HG02981 (cell line): ENCODE measurements at regions not wholly inside any gene's neighbourhood (a gene's known extent, or its start where the extent isn't known, plus 50 kb on each side); places are given as distances from the start of the nearest gene placed in this dataset.
"Not testable (repeated sequence)": the region's sequence is repeated elsewhere in the genome, so short reads cannot be mapped to it uniquely, and the experiment has no call there.

Experiments
- ATAC-seq: cut with Tn5 transposase; IDR thresholded peaks from one replicate; pipeline ENCODE4 v1.9.1; 2021; ENCODE audit warnings: mild to moderate bottlenecking, moderate library complexity; ENCODE audit not compliant: unreplicated experiment

DNA sequence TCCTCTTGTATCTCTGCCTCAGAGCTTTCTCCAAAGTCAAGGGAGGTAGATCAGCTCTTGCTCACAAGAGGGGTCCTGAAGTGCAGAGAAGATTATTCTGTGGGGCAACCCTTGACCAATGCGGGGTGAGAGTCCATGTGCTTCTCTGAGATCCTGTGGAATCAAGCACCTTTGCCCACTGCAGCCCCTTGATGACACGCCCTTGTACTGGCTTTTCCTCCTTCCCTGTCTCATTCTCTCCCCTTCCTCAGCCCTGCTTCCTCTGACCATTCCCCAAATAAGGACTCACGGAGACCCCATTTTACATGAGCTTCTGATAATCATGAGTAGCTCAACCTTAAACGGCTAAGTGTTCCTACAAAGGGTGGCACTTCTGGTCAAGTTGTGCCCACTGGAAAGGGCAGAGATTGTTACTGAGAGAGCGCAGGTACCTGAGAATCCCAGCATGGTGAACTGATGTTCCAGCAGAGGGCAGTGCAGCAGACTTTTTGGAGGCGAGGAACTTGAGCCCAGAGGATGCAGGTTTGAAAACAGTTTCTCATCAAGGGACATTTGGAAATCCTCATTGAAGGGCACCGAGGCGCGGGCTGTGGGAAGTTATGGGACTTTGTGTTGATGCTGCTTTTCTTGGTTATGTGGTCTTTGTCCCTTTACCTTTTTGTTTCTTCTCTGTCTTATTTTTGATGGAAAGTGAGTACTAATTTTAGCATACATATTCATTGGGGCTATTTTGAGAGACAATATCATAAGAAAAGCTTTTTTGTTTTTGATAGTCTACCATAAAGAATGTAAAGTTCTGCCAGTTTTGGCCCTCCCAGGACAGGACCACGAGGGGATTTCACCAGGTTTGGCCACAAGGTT lies 201.3 kb downstream of the RBM46 start:
- ATAC-seq = peak; percentile 65

DNA sequence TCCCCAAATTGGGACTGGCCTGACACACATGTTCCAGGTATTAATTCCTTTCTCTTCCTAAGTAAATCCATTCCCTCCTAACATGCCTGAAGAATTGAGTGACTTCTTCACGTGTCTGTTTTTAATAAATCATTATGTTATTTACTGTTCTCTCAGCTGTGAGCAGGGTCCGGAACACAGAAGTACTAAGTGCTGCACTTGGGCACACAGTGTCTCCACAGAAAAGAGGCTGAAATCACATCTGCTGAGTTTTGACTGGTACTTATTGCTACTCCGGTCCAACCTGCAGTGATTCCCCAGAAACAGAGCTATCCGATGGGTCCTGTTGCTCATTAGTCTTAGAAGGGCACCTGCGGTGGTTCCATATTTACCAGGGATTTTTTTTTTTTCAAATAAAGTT lies 202.6 kb downstream of the RBM46 start:
- ATAC-seq = no peak

DNA sequence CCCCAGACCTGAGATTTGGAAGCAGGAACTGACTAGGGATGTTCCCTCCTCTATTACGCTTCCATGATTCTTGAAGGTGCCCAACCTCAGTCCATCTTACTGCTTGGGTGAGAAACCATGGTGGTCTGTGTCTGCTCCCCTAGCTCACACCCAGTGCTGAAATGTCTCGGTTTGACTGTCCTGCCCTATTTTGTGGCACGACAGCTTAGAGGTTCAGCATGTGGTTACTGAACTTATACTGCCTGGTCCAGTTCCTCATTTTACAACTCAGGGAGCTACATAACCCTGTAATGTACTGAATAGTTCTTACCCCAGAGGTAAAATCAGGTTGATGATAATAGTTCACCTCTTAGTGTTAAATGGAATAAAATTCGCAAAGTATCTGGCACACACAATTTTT lies 203.1 kb downstream of the RBM46 start:
- ATAC-seq = peak; percentile 92

DNA sequence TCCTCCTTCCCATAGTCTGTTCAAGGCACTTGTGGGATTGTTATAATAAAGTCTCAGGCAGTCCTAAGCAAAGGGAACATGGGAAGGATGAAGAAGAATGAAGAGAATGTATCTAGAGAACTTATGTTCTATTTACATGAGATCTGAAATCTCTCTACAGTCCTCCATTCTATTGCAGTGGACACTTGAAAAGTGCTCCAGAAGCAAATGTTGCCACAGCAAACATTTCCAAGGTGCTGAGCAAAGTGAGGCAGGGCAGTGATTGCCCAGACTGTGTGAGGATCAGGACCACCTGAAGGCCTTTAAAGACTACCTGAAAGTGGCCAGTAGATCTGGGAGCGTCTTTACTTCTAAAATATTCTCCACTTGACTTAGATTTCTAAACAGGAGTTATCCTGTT lies 203.5 kb downstream of the RBM46 start:
- ATAC-seq = no peak

DNA sequence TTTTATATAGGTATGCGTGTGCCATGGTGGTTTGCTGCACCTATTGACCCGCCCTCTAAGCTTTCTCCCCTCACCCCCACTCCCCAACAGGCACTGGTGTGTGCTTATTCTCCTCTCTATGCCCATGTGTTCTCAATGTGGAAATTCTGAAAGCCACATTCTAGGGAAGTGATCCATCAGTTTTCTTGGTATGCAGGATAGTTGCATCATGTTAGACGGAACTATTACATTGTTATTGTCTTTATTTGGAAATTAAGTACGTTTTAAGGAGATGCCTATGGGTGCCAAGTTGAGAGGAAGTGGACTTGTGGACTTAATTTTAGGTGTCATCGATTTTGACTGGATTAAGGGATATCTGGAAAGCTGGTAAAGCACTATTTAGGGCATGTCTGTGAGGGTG lies 204.6 kb downstream of the RBM46 start:
- ATAC-seq = no peak

DNA sequence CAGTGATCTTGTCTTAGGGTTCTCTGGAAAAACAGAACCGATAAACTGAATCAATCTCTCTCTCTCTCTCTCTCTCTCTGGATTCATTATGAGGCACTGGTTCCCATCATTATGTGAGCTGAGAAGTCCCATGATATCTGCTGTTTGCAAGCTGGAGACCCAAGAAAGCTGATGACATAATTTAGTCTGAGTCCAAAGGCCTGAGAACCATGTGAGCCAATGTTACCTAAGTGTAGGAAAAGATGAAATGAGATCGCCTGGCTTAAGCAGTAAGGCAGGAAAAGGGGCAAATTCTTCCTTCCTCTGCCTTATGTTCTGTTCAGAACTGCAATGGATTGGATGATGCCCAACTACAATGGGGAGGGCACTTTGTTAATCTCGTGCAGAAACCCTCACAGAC lies 207.4 kb downstream of the RBM46 start:
- ATAC-seq = no peak

DNA sequence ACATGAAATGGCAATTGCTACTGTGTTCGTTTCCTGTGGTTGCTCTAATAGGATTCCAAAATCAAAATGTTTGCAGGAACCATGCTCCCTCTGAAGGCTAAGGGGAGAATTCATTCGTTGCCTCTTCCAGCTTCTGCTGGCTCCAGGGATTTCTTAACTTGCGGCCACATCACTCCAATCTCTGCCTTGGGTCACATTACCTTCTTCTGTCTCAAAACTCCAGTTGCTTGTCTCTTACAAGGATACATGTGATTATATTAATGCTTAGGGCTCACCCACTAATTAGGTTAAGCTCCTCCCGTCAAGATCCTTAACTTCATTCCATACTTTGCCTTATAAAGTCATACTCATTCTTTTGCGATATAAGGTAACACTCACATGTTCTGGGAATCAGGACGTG lies 208.4 kb downstream of the RBM46 start:
- no peak for ATAC-seq

DNA sequence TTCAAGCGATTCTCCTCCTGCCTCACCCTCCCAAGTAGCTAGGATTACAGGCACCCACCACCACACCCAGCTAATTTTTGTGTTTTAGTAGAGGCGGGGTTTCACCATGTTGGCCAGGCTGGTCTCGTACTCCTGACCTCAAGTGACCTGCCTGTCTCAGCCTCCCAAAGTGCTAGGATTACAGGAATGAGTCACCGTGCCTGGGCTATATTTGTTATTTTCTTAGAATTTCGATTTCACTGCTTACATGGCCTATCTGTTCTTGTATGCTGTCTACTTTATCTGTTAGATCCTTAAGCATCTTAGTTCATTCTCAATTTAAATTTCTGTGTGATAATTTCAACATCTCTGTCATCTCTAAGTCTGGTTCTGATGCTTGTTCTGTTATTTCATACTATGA lies 210.6 kb upstream of the NPY2R start:
- not testable (repeated sequence) for ATAC-seq

DNA sequence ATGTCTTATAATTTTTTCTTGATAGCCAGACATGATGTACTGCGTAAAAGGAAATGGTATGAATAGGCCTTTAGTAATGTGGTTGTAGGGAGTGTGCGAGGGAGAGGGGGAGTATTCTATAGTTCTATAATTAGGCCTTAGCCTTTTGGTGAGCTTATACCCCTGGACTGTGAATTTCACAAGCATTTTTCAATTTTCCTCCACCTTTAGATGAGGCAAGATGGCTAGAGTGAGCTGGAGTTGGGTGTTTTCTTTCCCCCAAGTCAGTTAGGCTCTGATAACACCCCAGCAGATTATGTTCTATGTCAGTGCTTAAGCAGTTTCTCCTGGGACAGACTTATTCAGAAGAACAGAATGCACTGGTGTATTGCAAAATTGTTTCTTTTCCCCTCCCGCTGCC lies 210.2 kb upstream of the NPY2R start:
- ATAC-seq = no peak

DNA sequence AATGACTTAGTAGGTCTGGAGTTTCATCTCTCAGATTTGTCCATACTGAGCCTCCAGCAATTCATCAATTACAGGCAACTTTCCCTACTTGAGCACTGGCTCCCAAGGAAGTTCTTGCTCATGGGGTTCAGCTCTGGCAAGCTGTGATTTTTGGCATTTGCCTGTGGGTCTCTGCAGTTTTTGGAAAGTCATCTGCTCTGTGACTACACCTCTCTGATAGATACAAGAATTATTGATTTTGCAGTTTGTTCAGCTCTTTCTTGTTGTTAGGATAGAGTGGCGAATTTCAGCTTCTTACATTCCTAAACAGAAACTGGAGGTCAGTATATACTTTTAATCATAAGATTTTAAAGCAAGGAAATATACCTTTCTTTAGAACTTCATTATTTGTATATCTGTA lies 209.7 kb upstream of the NPY2R start:
- no peak for ATAC-seq

DNA sequence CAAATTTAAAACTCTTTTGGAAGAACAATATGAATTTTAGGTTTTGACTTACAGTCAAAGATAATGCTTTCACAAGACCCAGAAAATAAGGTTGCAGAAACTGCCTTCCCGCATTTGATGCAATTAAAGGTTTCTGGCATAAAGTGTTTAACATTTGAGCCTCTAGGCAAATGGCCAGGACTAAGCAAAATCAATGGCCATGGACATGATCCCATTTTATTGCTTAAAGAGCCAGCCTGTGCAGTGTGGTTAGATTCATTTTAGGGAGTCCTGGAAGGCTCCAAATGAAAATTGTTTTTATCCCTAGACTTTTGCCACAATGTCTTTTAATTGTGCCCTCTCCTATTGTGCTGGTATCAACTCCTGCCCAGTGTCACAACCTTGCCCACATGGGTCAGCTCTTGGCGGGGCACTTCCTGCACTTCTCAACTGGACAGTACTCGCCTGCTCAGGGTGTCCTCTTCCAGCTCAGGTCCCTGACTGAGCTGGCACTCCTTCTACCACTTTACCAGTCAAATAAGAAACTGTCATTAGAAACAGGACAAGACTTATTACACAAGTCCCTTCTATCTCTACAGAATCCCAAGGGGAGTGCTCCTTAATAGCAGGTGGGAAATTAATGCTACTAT lies 208.4 kb upstream of the NPY2R start:
- no peak for ATAC-seq

DNA sequence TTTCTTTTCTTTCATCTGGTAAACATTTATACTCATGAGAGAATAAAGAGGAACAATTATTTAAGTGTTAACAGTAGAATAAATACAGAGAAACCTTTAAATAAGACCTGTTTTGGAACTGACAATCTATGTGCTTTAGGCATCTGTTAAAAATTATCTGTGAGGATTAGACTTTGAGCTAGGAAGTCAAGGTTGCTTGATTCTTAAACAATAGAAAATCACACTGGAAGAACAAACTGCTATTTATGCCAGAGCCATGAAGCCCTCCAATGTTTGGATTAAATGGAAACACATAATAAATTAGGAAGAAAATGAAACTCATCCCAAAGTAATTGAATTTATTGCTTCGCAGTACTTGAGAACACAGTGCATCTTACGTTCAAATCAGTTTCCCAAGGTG lies 207.2 kb upstream of the NPY2R start:
- no peak for ATAC-seq

DNA sequence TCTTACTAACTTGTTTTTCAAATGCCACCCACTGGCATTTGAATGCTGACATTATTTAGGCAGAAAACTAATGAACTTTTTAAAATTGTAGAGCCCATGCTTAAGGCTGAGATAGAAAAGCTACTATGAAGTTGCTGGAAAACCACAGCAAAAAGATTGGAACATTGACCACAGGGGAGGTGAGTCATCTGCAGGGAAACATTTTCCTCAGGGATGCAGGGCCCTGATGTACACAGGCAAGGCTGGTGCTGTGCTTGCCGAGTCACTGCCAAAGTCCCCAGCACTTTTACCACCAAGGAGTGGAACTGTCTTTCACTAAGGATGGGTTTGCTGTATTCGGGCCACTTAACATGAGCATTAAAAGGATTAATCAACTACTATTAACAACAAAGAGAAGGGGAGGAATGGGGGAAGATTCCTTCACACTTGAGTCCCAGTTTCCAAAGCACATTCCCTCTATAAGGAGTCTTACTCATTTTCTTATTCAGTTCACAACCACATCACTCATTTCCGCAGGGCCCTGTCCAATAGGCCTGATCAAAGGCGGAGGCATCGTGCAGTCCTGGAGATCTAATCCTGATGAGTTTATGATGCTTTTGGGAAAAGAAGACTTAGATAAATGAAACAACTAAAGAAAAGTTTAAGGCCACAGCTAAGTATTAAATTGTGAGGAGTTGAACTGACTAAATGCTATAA lies 202.9 kb upstream of the NPY2R start:
- no peak for ATAC-seq

DNA sequence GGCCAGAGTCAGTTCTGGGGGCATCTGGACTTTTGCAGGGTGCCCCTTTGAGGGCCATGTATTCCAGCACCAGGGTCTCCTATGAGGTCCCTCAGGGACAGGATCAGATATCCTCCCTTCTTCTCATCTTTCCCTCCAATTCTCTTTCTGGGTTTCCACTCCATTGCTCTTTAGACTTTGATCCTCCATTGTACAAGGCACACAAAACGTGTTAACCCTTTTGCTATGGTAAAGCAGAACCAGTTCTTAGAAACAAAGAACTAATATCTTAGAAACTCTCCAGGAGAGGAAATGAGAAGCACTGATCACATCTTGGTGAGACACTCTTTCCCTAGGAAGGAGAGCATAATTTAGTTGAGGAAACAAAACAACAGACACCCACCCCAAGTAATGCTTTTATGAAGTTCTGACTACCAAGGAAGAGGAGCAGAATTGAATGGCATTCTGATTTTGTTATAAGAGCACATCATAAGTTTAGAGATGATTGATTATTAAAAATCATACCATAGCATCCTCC lies 200.7 kb upstream of the NPY2R start:
- ATAC-seq = no peak

DNA sequence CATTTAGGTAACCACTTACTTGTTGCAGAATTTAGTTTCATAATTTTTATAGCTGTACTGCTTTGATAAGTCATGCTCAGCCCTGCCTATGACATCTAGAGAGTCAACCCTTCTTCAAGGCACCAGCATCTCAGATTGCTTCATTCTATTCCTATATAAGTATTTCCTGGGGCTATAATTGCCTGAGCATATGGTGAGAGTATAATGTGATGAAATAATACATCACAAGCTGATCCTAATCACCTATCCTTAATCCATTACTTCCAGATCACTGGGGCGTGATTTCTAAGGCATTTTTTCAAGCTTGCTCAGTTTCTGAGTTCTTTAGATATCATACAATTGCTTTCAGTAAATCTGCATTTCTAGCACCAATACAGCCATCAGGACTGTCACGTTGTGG lies 200.0 kb upstream of the NPY2R start:
- no peak for ATAC-seq

DNA sequence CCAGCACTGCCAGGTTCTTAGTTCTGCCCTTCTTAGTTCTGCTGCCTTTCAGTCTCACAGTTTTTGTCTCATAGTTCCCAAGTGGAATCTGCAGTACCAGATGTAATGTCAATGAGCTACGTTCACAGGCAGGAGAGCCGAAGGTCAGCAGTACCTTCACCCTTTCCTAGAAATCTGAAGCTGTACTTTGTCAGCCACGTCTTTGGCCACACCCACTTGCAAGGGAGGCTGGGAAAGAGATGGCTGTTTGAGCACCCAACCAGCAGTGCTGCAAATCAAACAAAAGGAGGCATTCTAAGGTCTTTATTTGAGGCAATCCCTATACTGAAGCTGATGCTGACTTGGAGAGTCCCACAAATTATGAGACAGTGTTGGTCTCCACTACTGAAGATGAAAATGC lies 199.1 kb upstream of the NPY2R start:
- ATAC-seq = no peak

DNA sequence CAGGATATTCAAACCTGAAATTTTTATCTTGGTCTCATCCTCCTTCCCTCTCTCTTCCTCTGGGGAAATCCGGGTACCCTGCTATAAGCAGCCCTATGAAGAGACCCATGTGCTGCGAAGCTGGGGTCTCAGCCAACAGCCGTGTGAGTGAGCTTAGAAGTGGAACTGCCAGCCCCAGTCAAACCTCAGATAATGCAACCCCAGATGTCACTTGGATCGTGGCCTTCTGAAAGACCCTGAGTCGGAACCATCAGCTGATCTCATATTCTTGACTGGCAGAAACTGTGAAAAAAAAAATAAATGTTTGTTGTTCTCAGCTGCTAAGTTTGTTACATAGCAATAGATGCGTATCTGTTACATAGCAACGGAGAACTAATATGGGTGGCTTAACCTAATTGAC lies 198.1 kb upstream of the NPY2R start:
- ATAC-seq = no peak

DNA sequence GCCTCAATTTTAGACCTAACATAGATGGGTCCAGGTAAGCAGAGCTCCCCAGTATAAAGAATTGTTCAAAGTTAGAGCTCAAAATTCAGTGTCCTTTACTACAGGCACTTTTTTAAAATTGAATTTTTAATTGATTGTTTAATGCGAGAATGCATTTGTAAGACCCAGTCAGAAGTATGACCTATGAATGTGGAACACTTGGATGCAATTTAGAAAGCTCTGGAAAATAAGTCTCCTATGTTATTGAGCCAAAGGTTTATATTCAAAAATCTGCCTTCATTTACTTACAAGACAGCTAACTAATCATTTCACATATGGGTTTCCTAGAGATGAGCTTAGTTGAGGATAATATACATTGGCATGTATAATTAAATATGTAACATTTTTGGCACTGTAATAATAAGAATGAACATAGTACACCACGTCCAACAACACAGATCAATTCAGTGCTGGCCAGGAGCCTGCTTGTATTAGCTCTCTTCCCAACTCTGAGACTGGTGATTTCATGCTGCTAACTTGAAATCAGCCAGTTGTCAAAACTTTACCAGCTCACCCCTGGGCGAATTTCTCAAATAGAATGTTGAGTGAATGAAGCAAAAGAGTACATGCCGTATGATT lies 197.2 kb upstream of the NPY2R start:
- no peak for ATAC-seq

DNA sequence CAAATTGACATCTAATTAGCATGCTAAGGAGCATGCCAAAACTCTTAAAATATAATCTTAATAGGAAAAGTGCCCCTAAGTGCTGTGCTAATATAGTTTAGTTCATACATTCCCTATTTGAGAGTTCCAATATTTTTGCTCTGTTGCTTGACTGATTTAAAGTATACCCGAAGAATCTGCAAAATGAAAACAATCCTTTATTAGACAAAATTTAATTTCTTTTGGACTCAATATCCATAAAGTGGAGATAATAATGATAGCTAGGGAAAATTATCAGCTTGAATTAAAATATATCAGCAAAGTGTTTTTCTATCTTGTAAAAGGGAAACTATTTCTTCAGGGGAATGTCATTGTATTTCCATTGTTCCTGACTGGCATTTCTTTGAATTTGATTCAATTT lies 196.0 kb upstream of the NPY2R start:
- ATAC-seq = no peak

DNA sequence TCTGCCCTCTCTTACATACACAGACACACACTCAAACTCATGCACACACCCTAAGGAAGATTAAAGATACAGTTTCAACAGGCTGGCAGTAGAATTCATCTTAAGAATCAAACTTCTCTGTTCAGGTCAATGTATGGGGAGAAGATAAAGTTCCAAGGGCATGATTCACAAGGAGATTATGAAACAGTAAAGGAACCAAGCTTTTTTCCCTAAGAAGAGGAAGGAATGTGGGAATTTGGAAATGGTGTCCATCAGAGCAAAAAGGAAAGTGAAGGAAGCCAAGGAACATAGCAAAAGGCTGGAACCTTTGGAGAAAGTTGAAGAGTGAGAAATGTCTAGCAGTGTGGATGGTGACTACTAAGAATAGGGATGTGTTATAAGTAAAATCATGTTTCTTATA lies 191.0 kb upstream of the NPY2R start:
- no peak for ATAC-seq

DNA sequence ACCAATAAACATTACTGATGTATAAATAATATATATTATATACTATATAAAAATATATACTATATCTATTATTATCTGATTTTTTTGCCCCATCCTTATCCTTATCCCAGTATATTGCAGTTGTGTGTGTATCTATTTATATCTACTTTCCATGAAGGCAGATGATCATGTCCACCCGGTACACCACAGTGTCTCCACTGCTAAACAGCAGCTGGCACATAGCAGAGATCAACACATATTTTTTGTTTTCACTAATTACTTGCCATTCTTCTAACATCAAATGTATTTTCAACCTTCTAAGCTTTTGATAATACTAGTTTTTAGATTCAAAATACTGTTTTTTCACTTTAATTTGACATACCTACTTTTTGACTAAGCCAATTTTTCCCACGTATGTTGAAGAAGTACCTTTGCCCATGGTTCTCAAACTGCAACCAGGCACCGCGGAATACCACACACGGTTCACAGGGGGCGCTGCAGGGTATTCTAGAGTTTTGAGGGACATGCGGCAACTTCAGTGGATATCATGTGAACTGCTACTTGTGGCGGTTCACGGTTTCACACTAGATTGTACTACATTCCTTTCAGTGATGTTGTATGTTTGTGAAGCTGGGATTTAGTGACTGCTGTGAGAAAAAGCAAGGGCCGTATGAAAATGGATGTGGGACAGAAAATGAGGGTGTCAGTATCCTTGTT lies 182.5 kb upstream of the NPY2R start:
- peak; percentile 88 for ATAC-seq
